ENCODE measurements at regions not wholly inside any gene's neighbourhood (a gene's known extent, or its start where the extent isn't known, plus 50 kb on each side); places are given as distances from the start of the nearest gene placed in this dataset.
A peak's percentile ranks its signal among the peaks of the same experiment; 100 is the strongest.

GRCh38 chr15:94057305-94057704 lies 174.1 kb upstream of the MCTP2 start:
- H3K4me1 ChIP-seq (ENCODE audit: insufficient read depth, low read length): peaks cover 29% of the 10 kb centered on the region
- no peak overlapping the region for H3K9ac ChIP-seq (ENCODE audit: low read depth, low read length)
- H3K4me2 ChIP-seq (ENCODE audit: insufficient read depth, low read length): no peak overlapping the region
- no peaks in the 10 kb centered on the region for H3K36me3 ChIP-seq (ENCODE audit: insufficient read depth, low read length)
- no peak for ATAC-seq (ENCODE audit: insufficient read depth, low read depth)
- no peaks in the 10 kb centered on the region for H3K79me2 ChIP-seq (ENCODE audit: insufficient read depth, low read length)
- TF ChIP-seq, protein P1, sequence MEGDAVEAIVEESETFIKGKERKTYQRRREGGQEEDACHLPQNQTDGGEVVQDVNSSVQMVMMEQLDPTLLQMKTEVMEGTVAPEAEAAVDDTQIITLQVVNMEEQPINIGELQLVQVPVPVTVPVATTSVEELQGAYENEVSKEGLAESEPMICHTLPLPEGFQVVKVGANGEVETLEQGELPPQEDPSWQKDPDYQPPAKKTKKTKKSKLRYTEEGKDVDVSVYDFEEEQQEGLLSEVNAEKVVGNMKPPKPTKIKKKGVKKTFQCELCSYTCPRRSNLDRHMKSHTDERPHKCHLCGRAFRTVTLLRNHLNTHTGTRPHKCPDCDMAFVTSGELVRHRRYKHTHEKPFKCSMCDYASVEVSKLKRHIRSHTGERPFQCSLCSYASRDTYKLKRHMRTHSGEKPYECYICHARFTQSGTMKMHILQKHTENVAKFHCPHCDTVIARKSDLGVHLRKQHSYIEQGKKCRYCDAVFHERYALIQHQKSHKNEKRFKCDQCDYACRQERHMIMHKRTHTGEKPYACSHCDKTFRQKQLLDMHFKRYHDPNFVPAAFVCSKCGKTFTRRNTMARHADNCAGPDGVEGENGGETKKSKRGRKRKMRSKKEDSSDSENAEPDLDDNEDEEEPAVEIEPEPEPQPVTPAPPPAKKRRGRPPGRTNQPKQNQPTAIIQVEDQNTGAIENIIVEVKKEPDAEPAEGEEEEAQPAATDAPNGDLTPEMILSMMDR (IDR thresholded peaks at IDR 0.05; ENCODE audit: borderline replicate concordance, extremely low read depth, low read length, poor library complexity, severe bottlenecking): no peak
- no peak for TF ChIP-seq EZH2 (IDR thresholded peaks at IDR 0.05; ENCODE audit: borderline replicate concordance, low read depth, low read length, severe bottlenecking)
- H2AFZ ChIP-seq (ENCODE audit: low read depth, low read length): no peak overlapping the region
- H4K20me1 ChIP-seq (ENCODE audit: insufficient read depth, low read length): no peaks in the 10 kb centered on the region
- H3K4me3 ChIP-seq (ENCODE audit: low read depth in 1 of 2, low read length in 2 of 2): no peak overlapping the region
- H3K9me3 ChIP-seq (ENCODE audit: insufficient read depth, low read length, severe bottlenecking): no peaks in the 10 kb centered on the region
- H3K27ac ChIP-seq (ENCODE audit: low read length): no peak overlapping the region
- H3K27me3 ChIP-seq (ENCODE audit: insufficient read depth, low read length, poor library complexity): no peaks in the 10 kb centered on the region
- no peak for DNase-seq

DNA sequence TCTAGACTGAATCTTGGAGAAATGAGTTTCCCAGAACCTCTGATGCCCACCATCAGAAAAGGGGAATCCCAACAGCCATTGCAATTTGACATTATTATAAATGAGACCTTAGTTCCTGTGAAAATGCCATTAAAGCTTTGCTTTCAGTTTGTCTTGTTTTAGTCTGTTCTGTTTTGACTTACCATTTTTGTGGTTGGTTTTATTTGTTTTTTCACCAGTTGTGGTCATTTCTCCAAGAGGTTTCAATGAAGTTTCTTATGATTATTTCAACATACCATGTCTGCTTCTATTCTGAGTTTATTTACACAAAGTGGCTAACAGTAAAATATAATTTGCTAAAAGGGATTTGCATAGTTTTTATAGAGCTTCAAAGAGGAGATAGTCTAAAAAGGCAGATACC lies 175.0 kb upstream of the MCTP2 start:
- H3K79me2 ChIP-seq (ENCODE audit: insufficient read depth, low read length): no peaks in the 10 kb centered on the region
- no peaks in the 10 kb centered on the region for H3K27me3 ChIP-seq (ENCODE audit: insufficient read depth, low read length, poor library complexity)
- H3K4me1 ChIP-seq (ENCODE audit: insufficient read depth, low read length): peaks cover 29% of the 10 kb centered on the region
- no peak overlapping the region for H3K4me3 ChIP-seq (ENCODE audit: low read depth in 1 of 2, low read length in 2 of 2)
- H3K36me3 ChIP-seq (ENCODE audit: insufficient read depth, low read length): no peaks in the 10 kb centered on the region
- H3K27ac ChIP-seq (ENCODE audit: low read length): no peak overlapping the region
- 0 out of 2 replicates have a peak overlapping the region, but pooled peaks have one; percentile 21 for H2AFZ ChIP-seq (ENCODE audit: low read depth, low read length)
- no peak overlapping the region for H3K4me2 ChIP-seq (ENCODE audit: insufficient read depth, low read length)
- no peak for TF ChIP-seq EZH2 (IDR thresholded peaks at IDR 0.05; ENCODE audit: borderline replicate concordance, low read depth, low read length, severe bottlenecking)
- TF ChIP-seq, protein P1 (IDR thresholded peaks at IDR 0.05; ENCODE audit: borderline replicate concordance, extremely low read depth, low read length, poor library complexity, severe bottlenecking): no peak
- no peaks in the 10 kb centered on the region for H3K9me3 ChIP-seq (ENCODE audit: insufficient read depth, low read length, severe bottlenecking)
- ATAC-seq (ENCODE audit: insufficient read depth, low read depth) (no peak), DNase-seq (no peak)
- H4K20me1 ChIP-seq (ENCODE audit: insufficient read depth, low read length): no peaks in the 10 kb centered on the region
- no peak overlapping the region for H3K9ac ChIP-seq (ENCODE audit: low read depth, low read length)

DNA sequence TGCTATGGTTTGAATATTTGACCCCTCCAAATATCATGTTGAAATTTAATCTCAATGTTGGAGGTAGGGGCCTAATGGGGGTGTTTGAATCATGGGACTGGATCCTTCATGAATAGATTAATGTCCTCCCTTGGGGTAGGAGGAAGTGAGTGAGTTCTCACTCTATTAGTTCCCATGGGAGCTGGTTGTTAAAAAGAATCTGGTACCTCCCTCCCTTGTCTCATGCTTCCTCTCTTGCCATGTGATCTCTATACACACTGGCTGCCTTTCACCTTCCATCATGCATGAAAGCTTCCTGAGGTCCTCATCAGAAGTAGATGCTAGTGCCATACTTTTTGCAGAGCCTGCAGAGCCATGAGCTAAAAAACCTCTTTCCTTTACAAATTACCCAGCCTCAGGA lies 177.7 kb upstream of the MCTP2 start:
- H3K4me1 ChIP-seq (ENCODE audit: insufficient read depth, low read length): peaks cover 14% of the 10 kb centered on the region
- ATAC-seq (ENCODE audit: insufficient read depth, low read depth) (no peak), DNase-seq (no peak)
- H3K27me3 ChIP-seq (ENCODE audit: insufficient read depth, low read length, poor library complexity): no peaks in the 10 kb centered on the region
- no peaks in the 10 kb centered on the region for H3K9me3 ChIP-seq (ENCODE audit: insufficient read depth, low read length, severe bottlenecking)
- no peaks in the 10 kb centered on the region for H3K36me3 ChIP-seq (ENCODE audit: insufficient read depth, low read length)
- TF ChIP-seq EZH2 (IDR thresholded peaks at IDR 0.05; ENCODE audit: borderline replicate concordance, low read depth, low read length, severe bottlenecking): no peak
- TF ChIP-seq, protein P1 (IDR thresholded peaks at IDR 0.05; ENCODE audit: borderline replicate concordance, extremely low read depth, low read length, poor library complexity, severe bottlenecking): no peak
- no peak overlapping the region for H3K4me2 ChIP-seq (ENCODE audit: insufficient read depth, low read length)
- no peak overlapping the region for H3K27ac ChIP-seq (ENCODE audit: low read length)
- H4K20me1 ChIP-seq (ENCODE audit: insufficient read depth, low read length): no peaks in the 10 kb centered on the region
- H2AFZ ChIP-seq (ENCODE audit: low read depth, low read length): peak overlapping the region; percentile 23; the same call in 1 of the 2 replicates
- H3K79me2 ChIP-seq (ENCODE audit: insufficient read depth, low read length): no peaks in the 10 kb centered on the region
- H3K4me3 ChIP-seq (ENCODE audit: low read depth in 1 of 2, low read length in 2 of 2): no peak overlapping the region
- no peak overlapping the region for H3K9ac ChIP-seq (ENCODE audit: low read depth, low read length)

DNA sequence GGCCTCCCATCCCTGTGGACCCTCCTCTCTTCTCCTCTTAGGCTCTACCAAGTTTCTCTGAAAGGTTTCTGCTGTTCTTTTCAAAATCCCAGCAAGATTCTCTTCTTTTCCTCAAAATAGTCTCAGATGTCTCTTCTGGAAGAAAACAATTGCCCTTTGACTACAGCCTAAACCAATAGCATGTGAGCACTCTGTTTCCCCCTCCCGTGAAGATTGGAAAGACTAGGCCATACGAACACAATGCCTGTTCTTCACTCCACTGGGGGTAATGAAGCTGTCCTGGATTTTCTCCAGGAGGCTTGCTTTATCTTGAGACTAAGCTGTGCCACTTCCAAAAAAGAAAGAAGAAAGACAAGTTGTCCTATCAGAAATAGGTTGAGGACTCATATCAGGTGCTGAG lies 178.7 kb upstream of the MCTP2 start:
- Histone ChIP-seq H3K27me3 (ENCODE audit: insufficient read depth, low read length, poor library complexity) (no peaks in the 10 kb centered on the region), H2AFZ (ENCODE audit: low read depth, low read length) (0 out of 2 replicates have a peak overlapping the region, but pooled peaks have one; percentile 8), H3K79me2 (ENCODE audit: insufficient read depth, low read length) (no peaks in the 10 kb centered on the region), H3K27ac (ENCODE audit: low read length) (no peak overlapping the region), H3K9ac (ENCODE audit: low read depth, low read length) (no peak overlapping the region), H4K20me1 (ENCODE audit: insufficient read depth, low read length) (no peaks in the 10 kb centered on the region), H3K36me3 (ENCODE audit: insufficient read depth, low read length) (no peaks in the 10 kb centered on the region), H3K4me3 (ENCODE audit: low read depth in 1 of 2, low read length in 2 of 2) (no peak overlapping the region), H3K4me2 (ENCODE audit: insufficient read depth, low read length) (no peak overlapping the region), H3K9me3 (ENCODE audit: insufficient read depth, low read length, severe bottlenecking) (no peaks in the 10 kb centered on the region), H3K4me1 (ENCODE audit: insufficient read depth, low read length) (peaks cover 11% of the 10 kb centered on the region)
- TF ChIP-seq EZH2 (IDR thresholded peaks at IDR 0.05; ENCODE audit: borderline replicate concordance, low read depth, low read length, severe bottlenecking): no peak
- TF ChIP-seq, protein P1 (IDR thresholded peaks at IDR 0.05; ENCODE audit: borderline replicate concordance, extremely low read depth, low read length, poor library complexity, severe bottlenecking): no peak
- DNase-seq (no peak), ATAC-seq (ENCODE audit: insufficient read depth, low read depth) (no peak)
